Breast epithelium (tissue), 3 donors: ENCODE measurements at regions not wholly inside any gene's neighbourhood (a gene's known extent, or its start where the extent isn't known, plus 50 kb on each side); places are given as distances from the start of the nearest gene placed in this dataset.

Experiments used
- CTCF ChIP-seq, 3 donors: fragments of 450-650 bp; IDR thresholded peaks; one replicate each; pipeline ENCODE4 v1.5.1; 2016 to 2017; ENCODE audit warnings: antibody characterized with exemption in 3 of 3, mild to moderate bottlenecking in 3 of 3, moderate library complexity in 3 of 3
- POLR2A ChIP-seq: fragments of 450-650 bp; IDR thresholded peaks from one replicate; pipeline ENCODE4 v1.6.1; 2016; ENCODE audit warnings: antibody characterized with exemption, mild to moderate bottlenecking, moderate library complexity

- TF ChIP-seq POLR2A (no peak), CTCF (IDR thresholded peaks at IDR 0.05) (no peak)
Observed at GRCh38 chr11:38667359-38667758, 2069.3 kb upstream of the RAG2 start.
